ENCODE measurements at regions not wholly inside any gene's neighbourhood (a gene's known extent, or its start where the extent isn't known, plus 50 kb on each side); places are given as distances from the start of the nearest gene placed in this dataset.

DNA sequence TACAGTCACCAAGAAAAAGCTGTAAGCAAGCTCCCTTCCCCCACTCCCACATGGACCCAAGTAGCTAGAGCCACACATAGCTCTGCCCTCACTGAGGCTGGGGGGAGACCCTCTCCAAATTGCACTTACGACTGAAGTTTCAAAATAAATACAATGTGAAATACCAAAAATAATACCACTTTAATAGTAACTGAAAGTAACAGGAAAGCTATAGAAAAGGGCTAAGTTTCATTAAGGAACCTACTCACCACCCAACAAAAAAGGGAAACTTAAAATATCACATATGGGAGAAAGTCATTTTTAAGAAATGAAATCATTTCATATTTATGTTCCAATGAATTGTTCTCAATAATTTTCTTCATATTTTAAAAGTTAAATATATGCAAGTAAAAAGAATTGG, 130.4 kb upstream of the UBE2E2 start:
- Histone ChIP-seq H3K36me3 (no peaks in the 10 kb centered on the region), H3K9me3 (no peaks in the 10 kb centered on the region)
- TF ChIP-seq POLR2A (IDR thresholded peaks at IDR 0.05): no peak
- TF ChIP-seq CTCF (IDR thresholded peaks at IDR 0.05): no peak
- TF ChIP-seq EP300 (IDR thresholded peaks at IDR 0.05): no peak

DNA sequence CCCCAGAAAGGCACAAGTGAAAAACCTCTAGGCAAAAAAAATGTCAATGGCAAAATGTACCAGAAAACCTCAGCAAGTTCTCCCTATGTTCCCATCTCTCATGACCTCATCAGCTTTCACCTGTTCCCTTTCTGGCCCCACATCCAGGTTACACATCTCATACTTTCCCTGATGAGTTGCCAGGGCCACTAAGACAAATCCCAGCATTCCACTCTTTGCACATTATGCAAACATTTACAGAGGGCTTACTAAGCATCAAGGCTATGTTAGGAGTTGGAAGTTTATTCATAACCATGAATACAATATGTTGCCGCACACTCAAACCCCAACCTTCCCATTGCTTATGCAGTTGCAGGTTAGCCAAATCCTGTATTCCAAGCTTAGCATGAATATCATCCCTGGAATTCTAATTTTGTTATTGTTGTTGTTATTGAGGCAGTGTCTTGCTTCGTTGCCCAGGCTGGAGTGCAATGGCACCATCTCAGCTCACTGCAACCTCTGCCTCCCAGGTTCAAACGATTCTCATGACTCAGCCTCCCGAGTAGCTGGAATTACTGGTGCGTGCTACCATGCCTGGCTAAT, 129.3 kb upstream of the UBE2E2 start:
- Histone ChIP-seq H3K27me3 (no peaks in the 10 kb centered on the region), H3K4me1 (peaks cover 0 to 20% (median 4%) of the 10 kb centered on the region in 4 donors), H3K36me3 (no peaks in the 10 kb centered on the region), H3K27ac (no peak overlapping the region), H3K4me3 (no peak overlapping the region), H3K9me3 (no peaks in the 10 kb centered on the region)
- DNase-seq (ENCODE audit: low spot score in 2 of 2): no peak
- TF ChIP-seq CTCF (IDR thresholded peaks at IDR 0.05) (no peak), POLR2A (IDR thresholded peaks at IDR 0.05) (no peak), EP300 (IDR thresholded peaks at IDR 0.05) (no peak)
- 93 to 98% methylated on average over 5 of the region's 5 CpGs for WGBS, 2 donors

More for the DNA sequence above, 130.4 kb upstream of the UBE2E2 start:
- Histone ChIP-seq H3K27me3 (no peaks in the 10 kb centered on the region), H3K4me1 (peaks cover 0 to 20% (median 4%) of the 10 kb centered on the region in 4 donors), H3K4me3 (no peak overlapping the region), H3K27ac (no peak overlapping the region)
- no peak for DNase-seq (ENCODE audit: low spot score in 2 of 2)
- WGBS, 2 donors: 66 to 69% methylated on average over 1 of the region's 1 CpG

GRCh38 chr3:23075496-23075895, 127.6 kb upstream of the UBE2E2 start:
- H3K27ac ChIP-seq: peak overlapping the region in 1 of 4 donors; percentile 24

GRCh38 chr3:23076437-23076836, 126.7 kb upstream of the UBE2E2 start:
- TF ChIP-seq POLR2A (IDR thresholded peaks at IDR 0.05): no peak
- no peak for TF ChIP-seq CTCF (IDR thresholded peaks at IDR 0.05)
- no peak for TF ChIP-seq EP300 (IDR thresholded peaks at IDR 0.05)
- 52 to 64% methylated on average over 2 of the region's 2 CpGs for WGBS, 2 donors
- Histone ChIP-seq H3K9me3 (no peaks in the 10 kb centered on the region), H3K4me1 (peaks cover 0 to 25% (median 4%) of the 10 kb centered on the region in 4 donors), H3K36me3 (no peaks in the 10 kb centered on the region), H3K27ac (no peak overlapping the region), H3K27me3 (no peaks in the 10 kb centered on the region), H3K4me3 (no peak overlapping the region)
- no peak for DNase-seq (ENCODE audit: low spot score in 2 of 2)

More at GRCh38 chr3:23075496-23075895, 127.6 kb upstream of the UBE2E2 start:
- Histone ChIP-seq H3K4me1 (peaks cover 0 to 25% (median 4%) of the 10 kb centered on the region in 4 donors), H3K9me3 (no peaks in the 10 kb centered on the region), H3K27me3 (no peaks in the 10 kb centered on the region), H3K4me3 (no peak overlapping the region), H3K36me3 (no peaks in the 10 kb centered on the region)
- TF ChIP-seq POLR2A (IDR thresholded peaks at IDR 0.05) (no peak), EP300 (IDR thresholded peaks at IDR 0.05) (peak in 1 of 2 donors; percentile 25), CTCF (IDR thresholded peaks at IDR 0.05) (no peak)
- 28 to 36% methylated on average over 2 of the region's 2 CpGs for WGBS, 2 donors
- no peak for DNase-seq (ENCODE audit: low spot score in 2 of 2)

DNA sequence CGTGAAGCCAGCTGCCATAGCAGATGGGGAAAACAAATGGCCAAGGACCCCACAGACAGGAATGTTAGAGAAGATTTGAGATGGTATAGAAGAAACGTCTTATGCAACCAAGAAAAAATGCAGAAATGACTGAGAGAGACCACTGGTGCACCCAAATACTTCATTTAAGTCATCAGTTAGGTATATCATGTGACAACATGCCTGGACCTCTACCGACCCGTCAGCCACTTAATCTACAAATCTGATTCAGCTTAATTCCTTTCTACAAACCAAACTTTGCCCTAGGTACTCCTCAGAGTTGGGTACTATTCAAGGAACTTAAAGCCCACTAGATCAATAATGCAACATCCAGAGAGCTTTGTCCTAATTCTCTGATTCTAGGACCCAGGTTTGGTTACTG, 126.0 kb upstream of the UBE2E2 start:
- peaks cover 0 to 25% (median 4%) of the 10 kb centered on the region in 4 donors for H3K4me1 ChIP-seq
- H3K27me3 ChIP-seq: no peaks in the 10 kb centered on the region
- no peak overlapping the region for H3K4me3 ChIP-seq
- WGBS, 2 donors: 86 to 93% methylated on average over 4 of the region's 4 CpGs
- no peak overlapping the region for H3K27ac ChIP-seq
- no peak for TF ChIP-seq CTCF (IDR thresholded peaks at IDR 0.05)
- no peak for TF ChIP-seq EP300 (IDR thresholded peaks at IDR 0.05)
- no peak for TF ChIP-seq POLR2A (IDR thresholded peaks at IDR 0.05)
- H3K36me3 ChIP-seq: no peaks in the 10 kb centered on the region
- DNase-seq (ENCODE audit: low spot score in 2 of 2): no peak
- no peaks in the 10 kb centered on the region for H3K9me3 ChIP-seq
